Astrocyte (in vitro differentiated cells and primary cell): ENCODE measurements at regions not wholly inside any gene's neighbourhood (a gene's known extent, or its start where the extent isn't known, plus 50 kb on each side); places are given as distances from the start of the nearest gene placed in this dataset.

Experiments used
- DNase-seq: peaks from one replicate; pipeline ENCODE4 v3.0.0-alpha.2; 2010; ENCODE audit warnings: low read depth
- FAIRE-seq: peaks from 2 replicates; lab custom pipeline; 2011; peaks lifted over from hg19 to GRCh38; lab: Jason Lieb, UNC
- H2AFZ ChIP-seq: 2 replicates; pipeline ENCODE4 v1.6.0; 2012; ENCODE audit warnings: low read depth, low read length, inconsistent platforms
- H3K27ac ChIP-seq: 2 replicates; pipeline ENCODE4 v1.5.1; 2011; ENCODE audit warnings: low read depth, low read length, inconsistent platforms
- H3K27me3 ChIP-seq: 2 replicates; pipeline ENCODE4 v1.6.0; 2011; ENCODE audit warnings: low read length, inconsistent platforms; ENCODE audit not compliant: insufficient read depth
- H3K36me3 ChIP-seq: 2 replicates; pipeline ENCODE4 v1.5.1; 2011; ENCODE audit warnings: low read length, inconsistent platforms; ENCODE audit not compliant: insufficient read depth
- H3K4me1 ChIP-seq: 2 replicates; pipeline ENCODE4 v1.5.1; 2011; ENCODE audit warnings: low read length, inconsistent platforms; ENCODE audit not compliant: insufficient read depth
- H3K4me2 ChIP-seq: 2 replicates; pipeline ENCODE4 v1.6.0; 2012; ENCODE audit warnings: low read length, inconsistent platforms
- H3K4me3 ChIP-seq: 2 replicates; pipeline ENCODE4 v1.5.1; 2011; ENCODE audit warnings: low read depth, mild to moderate bottlenecking, low read length, inconsistent platforms; ENCODE audit not compliant: insufficient read depth
- H3K79me2 ChIP-seq: 2 replicates; pipeline ENCODE4 v1.6.0; 2012; ENCODE audit warnings: mild to moderate bottlenecking, low read length, inconsistent platforms; ENCODE audit not compliant: insufficient read depth
- H3K9ac ChIP-seq: 2 replicates; pipeline ENCODE4 v1.6.0; 2012; ENCODE audit warnings: mild to moderate bottlenecking, low read length, inconsistent platforms
- H3K9me3 ChIP-seq: 2 replicates; pipeline ENCODE4 v1.5.1; 2012; ENCODE audit warnings: low read depth, mild to moderate bottlenecking, low read length, inconsistent platforms; ENCODE audit not compliant: insufficient read depth
- H4K20me1 ChIP-seq: 2 replicates; pipeline ENCODE4 v1.6.0; 2012; ENCODE audit warnings: low read length, inconsistent platforms; ENCODE audit not compliant: insufficient read depth
- H3K27ac Mint-ChIP-seq: one replicate; pipeline ENCODE4 v1.8.0; 2021; ENCODE audit warnings: mild to moderate bottlenecking, mixed read lengths; ENCODE audit not compliant: unreplicated experiment
- H3K27me3 Mint-ChIP-seq: one replicate; pipeline ENCODE4 v1.8.0; 2021; ENCODE audit warnings: low read depth, mixed read lengths; ENCODE audit not compliant: unreplicated experiment
- H3K36me3 Mint-ChIP-seq: one replicate; pipeline ENCODE4 v1.8.0; 2021; ENCODE audit warnings: low read depth, mixed read lengths; ENCODE audit not compliant: unreplicated experiment
- H3K4me1 Mint-ChIP-seq: one replicate; pipeline ENCODE4 v1.8.0; 2021; ENCODE audit warnings: low read depth, mixed read lengths; ENCODE audit not compliant: unreplicated experiment
- H3K4me3 Mint-ChIP-seq: one replicate; pipeline ENCODE4 v1.8.0; 2021; ENCODE audit warnings: mild to moderate bottlenecking, moderate library complexity, mixed read lengths; ENCODE audit not compliant: unreplicated experiment
- H3K9me3 Mint-ChIP-seq: one replicate; pipeline ENCODE4 v1.8.0; 2021; ENCODE audit warnings: mild to moderate bottlenecking, mixed read lengths; ENCODE audit not compliant: unreplicated experiment
- CTCF ChIP-seq: IDR thresholded peaks from 2 replicates; pipeline ENCODE4 v1.5.1; 2011; ENCODE audit warnings: low read depth, mild to moderate bottlenecking, inconsistent platforms, low read length, moderate library complexity; ENCODE audit not compliant: insufficient read depth
- EZH2 ChIP-seq: IDR thresholded peaks from 2 replicates; pipeline ENCODE4 v1.6.1; 2012; ENCODE audit warnings: mild to moderate bottlenecking, low read length, inconsistent platforms; ENCODE audit not compliant: insufficient read depth

GRCh38 chr22:47374901-47375575 is 612.6 kb downstream of the TBC1D22A start:
- FAIRE-seq (no peak), DNase-seq (no peak)
- Mint-ChIP-seq H3K27ac (no peak overlapping the region), H3K9me3 (peaks cover 29% of the 10 kb centered on the region), H3K4me3 (no peak overlapping the region), H3K36me3 (peaks cover 3% of the 10 kb centered on the region), H3K4me1 (no peaks in the 10 kb centered on the region), H3K27me3 (peaks cover 1% of the 10 kb centered on the region)
- Histone ChIP-seq H3K27me3 (no peaks in the 10 kb centered on the region), H3K9ac (no peak overlapping the region), H3K36me3 (no peaks in the 10 kb centered on the region), H4K20me1 (no peaks in the 10 kb centered on the region), H3K9me3 (no peaks in the 10 kb centered on the region), H3K79me2 (no peaks in the 10 kb centered on the region), H3K4me1 (no peaks in the 10 kb centered on the region), H3K27ac (no peak overlapping the region), H3K4me3 (no peak overlapping the region), H2AFZ (no peak overlapping the region), H3K4me2 (no peak overlapping the region)
- TF ChIP-seq CTCF (no peak), EZH2 (no peak)

GRCh38 chr22:47374273-47374771 is 611.9 kb downstream of the TBC1D22A start:
- H3K79me2 ChIP-seq, result no peaks in the 10 kb centered on the region
- TF ChIP-seq EZH2 (no peak), CTCF (no peak)
- Mint-ChIP-seq H3K36me3 (peaks cover 3% of the 10 kb centered on the region), H3K4me3 (no peak overlapping the region), H3K27ac (no peak overlapping the region), H3K4me1 (no peaks in the 10 kb centered on the region), H3K9me3 (peaks cover 34% of the 10 kb centered on the region), H3K27me3 (peaks cover 5% of the 10 kb centered on the region)
- no peaks in the 10 kb centered on the region for H3K36me3 ChIP-seq
- no peak overlapping the region for H3K27ac ChIP-seq
- no peaks in the 10 kb centered on the region for H3K9me3 ChIP-seq
- no peak overlapping the region for H3K4me2 ChIP-seq
- no peaks in the 10 kb centered on the region for H4K20me1 ChIP-seq
- no peak overlapping the region for H3K9ac ChIP-seq
- no peak overlapping the region for H3K4me3 ChIP-seq
- no peaks in the 10 kb centered on the region for H3K4me1 ChIP-seq
- H2AFZ ChIP-seq, result no peak overlapping the region
- H3K27me3 ChIP-seq, result no peaks in the 10 kb centered on the region
- FAIRE-seq (no peak), DNase-seq (no peak)

GRCh38 chr22:47373648-47374272 is 611.3 kb downstream of the TBC1D22A start:
- Mint-ChIP-seq H3K27me3 (peaks cover 5% of the 10 kb centered on the region), H3K36me3 (peaks cover 3% of the 10 kb centered on the region), H3K9me3 (peaks cover 33% of the 10 kb centered on the region), H3K4me3 (no peak overlapping the region), H3K4me1 (no peaks in the 10 kb centered on the region), H3K27ac (no peak overlapping the region)
- DNase-seq (no peak), FAIRE-seq (no peak)
- Histone ChIP-seq H3K4me3 (no peak overlapping the region), H4K20me1 (no peaks in the 10 kb centered on the region), H3K9me3 (no peaks in the 10 kb centered on the region), H3K79me2 (no peaks in the 10 kb centered on the region), H3K36me3 (no peaks in the 10 kb centered on the region), H3K4me1 (no peaks in the 10 kb centered on the region), H3K27ac (no peak overlapping the region), H2AFZ (no peak overlapping the region), H3K4me2 (no peak overlapping the region), H3K27me3 (no peaks in the 10 kb centered on the region), H3K9ac (no peak overlapping the region)
- no peak for TF ChIP-seq CTCF
- TF ChIP-seq EZH2, result no peak
